ENCODE measurements at regions not wholly inside any gene's neighbourhood (a gene's known extent, or its start where the extent isn't known, plus 50 kb on each side); places are given as distances from the start of the nearest gene placed in this dataset.

DNA sequence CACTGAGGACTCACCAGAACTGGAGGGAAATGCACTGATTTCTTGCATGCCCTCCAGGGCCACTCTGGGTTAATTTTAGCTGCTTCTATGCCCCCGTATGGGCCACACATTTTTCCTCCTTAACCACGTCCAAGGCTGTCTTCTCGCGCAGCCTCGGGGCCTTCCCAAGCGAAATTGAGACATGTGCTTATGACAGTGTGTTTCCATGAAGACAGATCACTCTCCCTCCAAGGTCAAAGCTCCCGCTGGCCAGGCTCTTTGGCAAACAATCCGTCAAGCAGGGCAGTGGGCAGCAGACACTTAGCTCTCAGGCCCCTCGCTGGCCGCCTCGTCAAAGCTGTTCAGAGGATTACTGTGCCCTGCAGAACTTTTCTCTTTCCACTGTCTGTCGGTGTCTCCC is 243.0 kb upstream of the N4BP1 start:
- Histone ChIP-seq H3K27ac (no peak overlapping the region), H3K4me3 (no peak overlapping the region), H3K36me3 (replicated peaks; ENCODE audit: insufficient read depth, low read depth) (no peaks in the 10 kb centered on the region), H2AFZ (no peak overlapping the region), H3K9me2 (replicated peaks; ENCODE audit: insufficient read depth) (no peaks in the 10 kb centered on the region), H3K4me1 (ENCODE audit: insufficient read depth) (no peaks in the 10 kb centered on the region), H4K20me1 (ENCODE audit: insufficient read depth, poor library complexity, severe bottlenecking) (no peaks in the 10 kb centered on the region), H3K27me3 (peaks cover 2% of the 10 kb centered on the region), H3K79me2 (no peaks in the 10 kb centered on the region), H3K4me2 (no peak overlapping the region), H3K9me3 (ENCODE audit: low read depth) (no peaks in the 10 kb centered on the region)
- 79% methylated on average over 12 of the region's 12 CpGs for WGBS (ENCODE audit: low lambda C conversion rate, missing lambda C conversion rate)
- DNase-seq (ENCODE audit: low spot score) = no peak
- TF ChIP-seq, protein P1, sequence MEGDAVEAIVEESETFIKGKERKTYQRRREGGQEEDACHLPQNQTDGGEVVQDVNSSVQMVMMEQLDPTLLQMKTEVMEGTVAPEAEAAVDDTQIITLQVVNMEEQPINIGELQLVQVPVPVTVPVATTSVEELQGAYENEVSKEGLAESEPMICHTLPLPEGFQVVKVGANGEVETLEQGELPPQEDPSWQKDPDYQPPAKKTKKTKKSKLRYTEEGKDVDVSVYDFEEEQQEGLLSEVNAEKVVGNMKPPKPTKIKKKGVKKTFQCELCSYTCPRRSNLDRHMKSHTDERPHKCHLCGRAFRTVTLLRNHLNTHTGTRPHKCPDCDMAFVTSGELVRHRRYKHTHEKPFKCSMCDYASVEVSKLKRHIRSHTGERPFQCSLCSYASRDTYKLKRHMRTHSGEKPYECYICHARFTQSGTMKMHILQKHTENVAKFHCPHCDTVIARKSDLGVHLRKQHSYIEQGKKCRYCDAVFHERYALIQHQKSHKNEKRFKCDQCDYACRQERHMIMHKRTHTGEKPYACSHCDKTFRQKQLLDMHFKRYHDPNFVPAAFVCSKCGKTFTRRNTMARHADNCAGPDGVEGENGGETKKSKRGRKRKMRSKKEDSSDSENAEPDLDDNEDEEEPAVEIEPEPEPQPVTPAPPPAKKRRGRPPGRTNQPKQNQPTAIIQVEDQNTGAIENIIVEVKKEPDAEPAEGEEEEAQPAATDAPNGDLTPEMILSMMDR (IDR thresholded peaks at IDR 0.05; ENCODE audit: poor library complexity) = no peak

DNA sequence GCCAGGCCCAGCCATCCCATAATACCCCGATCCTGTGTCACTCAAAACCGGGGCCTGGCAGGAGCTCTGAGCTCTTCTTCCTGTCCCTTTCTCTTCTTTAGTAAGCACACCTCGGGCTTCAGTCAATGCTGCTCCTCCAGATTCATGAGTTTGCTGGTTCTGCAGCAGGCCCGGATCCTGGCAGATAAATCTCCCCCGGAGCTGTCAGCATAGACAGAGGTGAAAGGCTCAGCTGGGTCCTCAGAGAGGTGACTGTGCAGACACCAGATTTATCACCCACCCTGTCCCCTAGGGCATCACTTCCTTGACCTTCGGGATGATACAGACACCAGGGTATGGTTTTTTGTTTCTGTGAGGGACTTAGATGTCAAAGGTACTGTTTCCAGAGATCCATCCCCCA is 242.5 kb upstream of the N4BP1 start:
- Histone ChIP-seq H3K9me3 (ENCODE audit: low read depth) (no peaks in the 10 kb centered on the region), H3K9me2 (replicated peaks; ENCODE audit: insufficient read depth) (no peaks in the 10 kb centered on the region), H3K27ac (no peak overlapping the region), H4K20me1 (ENCODE audit: insufficient read depth, poor library complexity, severe bottlenecking) (no peaks in the 10 kb centered on the region), H3K4me2 (no peak overlapping the region), H3K79me2 (no peaks in the 10 kb centered on the region), H3K4me1 (ENCODE audit: insufficient read depth) (no peaks in the 10 kb centered on the region), H3K4me3 (no peak overlapping the region), H3K27me3 (no peaks in the 10 kb centered on the region), H2AFZ (no peak overlapping the region), H3K36me3 (replicated peaks; ENCODE audit: insufficient read depth, low read depth) (no peaks in the 10 kb centered on the region)
- TF ChIP-seq EZH2phosphoT487 (IDR thresholded peaks at IDR 0.05; ENCODE audit: low read depth, severe bottlenecking, unreplicated experiment) (no peak), EZH2 (IDR thresholded peaks at IDR 0.05; ENCODE audit: borderline replicate concordance) (no peak)
- TF ChIP-seq, protein P1 (IDR thresholded peaks at IDR 0.05; ENCODE audit: poor library complexity) = no peak
- WGBS (ENCODE audit: low lambda C conversion rate, missing lambda C conversion rate) = 79% methylated on average over 6 of the region's 6 CpGs
- DNase-seq (ENCODE audit: low spot score) = no peak

DNA sequence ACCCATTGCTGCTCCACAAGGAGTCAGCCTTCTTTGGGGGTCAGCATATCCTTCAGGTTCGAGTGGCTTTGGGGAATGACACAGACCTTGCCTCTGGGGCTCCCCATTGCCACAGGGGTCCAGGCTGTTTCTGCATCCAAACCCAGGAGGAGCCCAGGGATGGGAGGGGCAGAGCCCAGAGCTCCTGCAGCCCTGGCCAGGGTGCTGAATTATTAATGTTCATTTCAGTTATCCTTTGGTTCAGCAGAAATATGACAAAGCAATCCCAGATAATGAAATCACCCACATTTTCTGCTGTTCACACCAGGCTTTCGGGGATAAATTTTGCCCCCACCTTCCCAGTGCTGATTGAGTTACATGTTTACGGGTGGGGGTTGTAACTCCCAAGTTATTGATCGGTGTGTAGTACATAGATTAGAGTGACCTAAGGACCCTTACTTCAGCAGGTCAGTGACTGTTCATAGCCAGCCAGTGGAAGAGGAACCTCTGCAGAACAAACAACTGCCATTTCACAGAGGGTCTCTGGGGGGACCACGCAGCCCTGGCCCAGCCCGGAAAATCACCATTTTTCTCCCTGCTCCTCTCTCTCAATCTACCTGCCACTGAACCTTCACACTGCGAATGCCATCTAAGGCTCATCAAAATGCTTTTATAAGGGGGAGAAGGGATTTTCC is 240.3 kb upstream of the N4BP1 start:
- H3K9me3 ChIP-seq (ENCODE audit: low read depth) = no peaks in the 10 kb centered on the region
- no peaks in the 10 kb centered on the region for H3K4me1 ChIP-seq (ENCODE audit: insufficient read depth)
- no peaks in the 10 kb centered on the region for H3K79me2 ChIP-seq
- no peak for DNase-seq (ENCODE audit: low spot score)
- H3K4me3 ChIP-seq = no peak overlapping the region
- H2AFZ ChIP-seq = no peak overlapping the region
- no peaks in the 10 kb centered on the region for H4K20me1 ChIP-seq (ENCODE audit: insufficient read depth, poor library complexity, severe bottlenecking)
- H3K36me3 ChIP-seq (replicated peaks; ENCODE audit: insufficient read depth, low read depth) = no peaks in the 10 kb centered on the region
- no peak overlapping the region for H3K27ac ChIP-seq
- H3K4me2 ChIP-seq = no peak overlapping the region
- 86% methylated on average over 7 of the region's 7 CpGs for WGBS (ENCODE audit: low lambda C conversion rate, missing lambda C conversion rate)
- H3K27me3 ChIP-seq = no peaks in the 10 kb centered on the region
- no peaks in the 10 kb centered on the region for H3K9me2 ChIP-seq (replicated peaks; ENCODE audit: insufficient read depth)
- TF ChIP-seq EZH2phosphoT487 (IDR thresholded peaks at IDR 0.05; ENCODE audit: low read depth, severe bottlenecking, unreplicated experiment) (no peak), EZH2 (IDR thresholded peaks at IDR 0.05; ENCODE audit: borderline replicate concordance) (no peak)
- TF ChIP-seq, protein P1 (IDR thresholded peaks at IDR 0.05; ENCODE audit: poor library complexity) = no peak

DNA sequence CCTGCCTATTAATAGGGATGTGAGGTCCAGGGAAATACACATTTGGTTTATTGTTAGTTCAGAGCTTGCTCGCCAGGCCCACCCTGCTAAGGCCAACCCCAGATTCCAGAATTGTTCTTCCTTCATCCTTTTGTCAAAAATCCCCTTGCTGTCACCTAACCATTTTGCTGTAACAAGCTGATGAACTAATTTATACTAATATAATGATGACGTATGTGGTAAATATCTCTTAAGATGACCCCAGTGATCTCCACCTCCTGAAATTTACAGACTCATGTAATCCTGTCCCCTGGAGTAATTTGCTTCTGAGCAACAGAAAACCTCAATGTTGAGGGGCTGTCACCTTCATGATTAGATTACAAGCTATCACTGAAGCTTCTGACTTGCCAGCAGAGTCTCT is 236.3 kb upstream of the N4BP1 start:
- H4K20me1 ChIP-seq (ENCODE audit: insufficient read depth, poor library complexity, severe bottlenecking) = no peaks in the 10 kb centered on the region
- DNase-seq (ENCODE audit: low spot score) = no peak
- WGBS (ENCODE audit: low lambda C conversion rate, missing lambda C conversion rate) = 82% methylated on average over 2 of the region's 2 CpGs

More for the DNA sequence above, 236.3 kb upstream of the N4BP1 start:
- Histone ChIP-seq H2AFZ (no peak overlapping the region), H3K36me3 (replicated peaks; ENCODE audit: insufficient read depth, low read depth) (no peaks in the 10 kb centered on the region), H3K4me1 (ENCODE audit: insufficient read depth) (no peaks in the 10 kb centered on the region), H3K27me3 (no peaks in the 10 kb centered on the region), H3K79me2 (no peaks in the 10 kb centered on the region), H3K4me2 (no peak overlapping the region), H3K27ac (no peak overlapping the region), H3K4me3 (no peak overlapping the region), H3K9me3 (ENCODE audit: low read depth) (no peaks in the 10 kb centered on the region), H3K9me2 (replicated peaks; ENCODE audit: insufficient read depth) (no peaks in the 10 kb centered on the region)
- TF ChIP-seq EZH2 (IDR thresholded peaks at IDR 0.05; ENCODE audit: borderline replicate concordance) (no peak), EZH2phosphoT487 (IDR thresholded peaks at IDR 0.05; ENCODE audit: low read depth, severe bottlenecking, unreplicated experiment) (no peak)
- TF ChIP-seq, protein P1 (IDR thresholded peaks at IDR 0.05; ENCODE audit: poor library complexity) = no peak

All from hepatocyte (in vitro differentiated cells).